ENCODE measurements at regions not wholly inside any gene's neighbourhood (a gene's known extent, or its start where the extent isn't known, plus 50 kb on each side); places are given as distances from the start of the nearest gene placed in this dataset.
"Not testable (repeated sequence)": the region's sequence is repeated elsewhere in the genome, so short reads cannot be mapped to it uniquely, and the experiment has no call there.

GRCh38 chr6:140697585-140697984, 1323.1 kb upstream of the CITED2 start:
- no peak for DNase-seq

DNA sequence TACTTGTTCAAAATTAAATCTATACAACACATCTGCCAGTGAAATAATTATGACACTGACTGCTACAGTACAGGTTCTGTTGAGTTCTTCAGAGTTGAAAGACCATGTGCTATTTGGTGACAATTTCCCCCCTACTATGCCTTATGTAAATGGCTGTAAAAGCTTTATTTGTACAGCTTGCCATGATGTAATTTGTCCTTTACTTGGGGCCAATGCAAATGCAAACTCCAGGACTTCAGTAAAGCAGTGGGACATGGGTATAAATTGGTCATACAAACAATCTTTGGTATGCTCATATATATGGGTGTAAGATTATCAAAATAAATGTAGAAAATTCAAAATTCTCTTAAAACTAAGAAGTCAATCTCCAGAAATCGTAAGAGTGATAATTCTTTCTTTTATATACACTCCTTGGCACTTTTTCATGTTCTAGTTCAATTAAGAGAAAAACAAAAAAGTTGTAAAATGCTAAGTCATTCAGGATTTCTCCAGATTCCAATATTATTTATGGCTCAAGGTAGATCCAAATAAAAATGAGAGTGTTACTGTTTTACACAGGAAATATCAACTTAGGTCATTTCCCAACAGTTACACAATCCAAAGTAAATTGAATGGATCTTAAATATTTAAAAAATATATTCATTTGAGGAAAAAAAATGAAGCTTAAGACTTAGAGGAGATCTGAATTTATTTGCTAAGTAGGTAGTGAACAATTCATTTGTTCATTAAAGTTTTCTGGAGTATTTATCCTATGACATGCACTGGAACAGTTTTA, 1310.5 kb upstream of the CITED2 start:
- no peak for DNase-seq

DNA sequence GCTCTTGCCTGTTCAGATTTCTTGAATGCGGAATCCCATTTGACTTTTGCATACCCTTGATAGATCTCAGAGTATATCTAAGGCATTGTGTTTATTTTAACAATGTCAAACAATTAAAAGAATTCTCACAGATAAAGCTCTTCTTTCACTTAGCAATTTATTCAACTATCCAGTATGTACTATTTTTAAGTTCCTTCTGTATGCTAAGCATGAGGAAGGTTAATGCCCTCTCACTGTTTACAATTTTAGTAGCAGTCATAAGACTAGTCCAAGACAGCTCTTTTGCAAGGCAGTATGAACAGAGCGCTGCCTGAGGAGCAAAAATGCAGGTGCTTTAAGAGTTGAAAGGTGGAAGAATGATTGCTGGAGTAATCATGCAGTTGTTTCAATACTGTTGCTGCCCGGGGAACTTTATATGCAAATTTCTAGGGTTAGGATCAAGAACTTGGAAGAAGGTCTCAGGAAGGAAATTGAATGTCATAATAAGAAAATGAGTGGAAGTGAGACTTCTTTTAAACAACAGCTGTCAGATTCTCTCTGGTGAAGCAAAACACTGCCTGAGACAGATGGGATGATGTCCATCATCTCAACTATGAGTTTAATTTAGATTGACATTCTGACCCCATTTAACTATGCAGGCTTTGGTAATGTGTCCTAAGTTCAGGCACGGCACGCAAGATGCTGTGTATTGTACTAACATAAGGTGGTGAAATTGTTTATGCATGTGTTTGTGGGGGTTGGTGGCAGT, 1303.5 kb upstream of the CITED2 start:
- no peak for DNase-seq

DNA sequence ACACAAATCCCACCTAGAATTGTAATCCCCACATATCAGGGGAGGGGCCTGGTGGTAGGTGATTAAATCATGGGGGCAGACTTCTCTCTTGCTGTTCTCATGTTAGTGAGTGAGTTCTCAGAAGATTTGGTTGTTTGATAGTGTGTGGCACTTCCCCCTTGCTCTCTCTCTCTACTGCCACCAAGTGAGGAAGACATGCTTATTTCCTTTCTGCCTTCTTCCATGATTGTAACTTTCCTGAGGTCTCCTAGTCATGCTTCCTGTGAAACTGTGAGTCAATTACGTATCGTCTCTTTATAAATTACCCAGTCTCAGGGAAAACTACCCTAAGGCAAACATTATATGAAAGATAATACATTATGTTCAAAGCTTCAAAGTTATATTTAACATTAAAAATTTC, 1297.5 kb upstream of the CITED2 start:
- DNase-seq, result no peak

DNA sequence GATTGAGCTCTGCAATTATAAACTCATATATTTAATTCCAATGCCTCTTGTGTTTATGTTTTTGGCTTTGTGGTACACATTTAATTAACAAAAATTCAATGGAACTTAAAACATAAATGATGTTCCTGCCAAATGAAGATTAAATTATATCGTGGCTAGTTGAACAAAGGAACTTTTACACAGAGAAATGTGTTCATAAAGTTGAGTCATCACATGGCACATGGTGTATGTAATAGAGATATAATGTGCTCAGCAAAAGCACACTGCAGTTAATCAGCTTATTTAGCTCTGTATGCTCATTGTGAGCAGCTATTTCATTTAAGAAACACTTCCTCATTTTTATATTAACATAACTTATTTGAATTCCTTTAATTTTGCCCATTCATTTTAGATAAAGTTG, 1295.6 kb upstream of the CITED2 start:
- DNase-seq, result no peak

DNA sequence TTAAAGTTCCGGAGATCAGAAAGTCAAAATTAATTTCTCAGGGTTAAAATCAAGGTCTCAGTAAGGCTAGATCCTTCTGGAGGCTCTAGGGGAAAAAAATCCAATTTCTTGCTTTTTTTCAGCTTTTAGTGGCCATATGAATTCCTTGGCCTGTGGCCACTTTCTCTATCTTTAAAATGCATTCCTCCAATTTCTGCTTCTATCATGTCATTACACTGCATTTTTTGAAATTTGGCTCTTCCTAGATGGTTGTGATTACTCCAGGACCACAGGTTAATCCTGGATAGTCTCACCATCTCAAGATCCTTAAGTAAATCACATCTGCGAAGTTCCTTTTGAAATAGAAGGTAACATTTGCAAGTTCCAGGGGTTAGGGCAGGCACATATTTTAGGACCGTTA, 1294.9 kb upstream of the CITED2 start:
- DNase-seq, result no peak

GRCh38 chr6:140663772-140664171, 1289.3 kb upstream of the CITED2 start:
- DNase-seq, result no peak

- DNase-seq, result no peak
Observed at GRCh38 chr6:140663094-140663493, 1288.6 kb upstream of the CITED2 start.

- no peak for DNase-seq
Observed at GRCh38 chr6:140661691-140662090, 1287.2 kb upstream of the CITED2 start.

DNA sequence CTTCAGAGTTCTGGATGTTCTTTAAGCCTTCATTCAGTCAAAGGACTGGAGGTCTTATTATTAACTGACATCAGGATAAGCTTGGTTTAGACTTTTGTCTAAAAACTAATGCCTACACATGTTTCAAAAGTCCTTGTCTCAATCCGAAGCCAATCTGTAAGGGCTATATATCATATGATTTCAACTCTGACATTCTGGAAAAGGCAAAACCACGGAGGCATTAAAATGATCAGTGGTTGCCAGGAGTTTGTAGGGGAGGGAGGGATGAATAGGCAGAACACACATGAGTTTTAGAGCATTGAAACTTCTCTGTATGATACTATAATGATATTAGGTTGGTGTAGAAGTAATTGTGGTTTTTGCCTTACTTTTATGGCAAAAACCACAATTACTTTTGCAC, 1285.8 kb upstream of the CITED2 start:
- DNase-seq, result no peak

DNA sequence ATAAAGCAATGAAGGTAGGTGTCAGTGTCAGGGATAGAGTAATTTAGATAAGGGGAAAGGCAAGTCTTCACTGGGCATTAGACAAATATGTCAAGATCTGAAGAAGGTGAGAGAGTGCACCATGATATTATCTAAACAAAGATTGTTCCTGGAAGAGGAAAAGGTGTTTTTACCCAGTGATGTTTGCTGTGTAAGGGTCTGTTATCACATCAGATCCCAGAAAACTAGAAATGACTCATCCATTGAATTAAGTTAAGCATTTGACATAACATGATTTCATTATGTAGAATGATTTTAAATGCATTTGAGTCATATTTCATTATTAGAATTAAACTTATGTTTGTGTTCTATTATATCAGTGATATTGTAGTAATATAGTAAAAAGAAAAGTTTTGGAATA, 1279.5 kb upstream of the CITED2 start:
- DNase-seq, result no peak

GRCh38 chr6:140653506-140653905, 1279.1 kb upstream of the CITED2 start:
- no peak for DNase-seq

- DNase-seq, result not testable (repeated sequence)
Observed at GRCh38 chr6:140649502-140649901, 1275.1 kb upstream of the CITED2 start.

DNA sequence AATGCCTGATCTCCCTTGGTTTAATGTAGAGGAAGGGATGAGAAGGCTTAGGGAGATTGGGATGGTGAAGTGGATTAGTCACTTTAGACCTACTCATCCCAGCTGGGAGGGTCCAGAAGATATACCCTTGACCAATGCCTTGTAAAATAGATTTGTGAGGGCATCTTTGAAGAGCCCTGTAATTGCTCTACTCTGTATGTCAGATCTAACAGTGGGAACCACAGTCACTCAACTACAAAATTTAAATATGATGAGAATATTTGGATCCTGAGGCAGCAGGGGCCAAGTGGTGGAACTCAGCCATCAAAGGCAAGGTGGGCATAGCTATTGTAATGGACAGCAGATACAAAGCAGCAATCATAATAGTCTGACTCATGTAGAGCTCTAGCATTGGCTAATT, 1272.9 kb upstream of the CITED2 start:
- DNase-seq, result not testable (repeated sequence)

GRCh38 chr6:140644017-140644416, 1269.6 kb upstream of the CITED2 start:
- no peak for DNase-seq

DNA sequence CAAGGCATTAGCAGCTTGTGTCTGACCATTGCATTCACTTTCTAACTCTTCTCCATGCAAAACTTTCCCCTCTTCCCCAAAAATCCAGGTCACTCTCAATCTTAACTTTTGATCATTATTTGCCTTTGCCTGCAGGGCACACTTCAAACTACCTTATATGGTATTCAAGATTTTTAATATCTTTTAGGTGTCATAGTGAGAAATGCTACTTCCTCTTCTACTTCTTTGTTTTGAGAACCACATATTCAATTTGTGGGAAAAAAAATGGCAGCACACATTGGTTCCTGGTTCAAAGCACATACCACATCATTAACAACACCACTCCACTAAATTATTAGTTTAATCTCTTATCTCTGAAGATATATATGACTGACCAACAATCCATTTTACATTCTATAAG, 1267.0 kb upstream of the CITED2 start:
- no peak for DNase-seq

DNA sequence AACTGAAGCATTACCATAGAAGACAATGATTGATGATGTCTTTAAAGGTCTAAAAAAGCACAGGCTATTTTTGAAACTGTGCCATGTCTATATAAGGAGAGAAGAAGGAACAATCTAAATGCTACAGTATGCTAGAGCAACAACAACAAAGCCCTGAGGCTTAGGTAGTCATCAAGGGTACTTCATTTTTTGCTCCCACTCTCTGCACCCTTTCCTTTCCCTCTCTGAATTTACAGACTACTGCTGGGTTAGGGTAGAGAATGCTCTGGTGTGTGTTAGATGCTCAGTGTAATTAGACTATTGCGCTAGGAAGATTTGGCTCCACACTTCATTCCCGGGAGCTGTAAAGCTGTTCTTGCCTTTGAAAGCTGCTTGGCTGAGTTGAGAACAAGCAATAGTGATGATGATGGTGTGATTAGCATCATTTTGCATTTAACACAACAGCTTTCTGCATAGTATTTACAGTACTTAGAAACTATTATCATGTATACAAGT, 1262.5 kb upstream of the CITED2 start:
- DNase-seq, result no peak

GRCh38 chr6:140636271-140636907, 1261.9 kb upstream of the CITED2 start:
- DNase-seq, result no peak

DNA sequence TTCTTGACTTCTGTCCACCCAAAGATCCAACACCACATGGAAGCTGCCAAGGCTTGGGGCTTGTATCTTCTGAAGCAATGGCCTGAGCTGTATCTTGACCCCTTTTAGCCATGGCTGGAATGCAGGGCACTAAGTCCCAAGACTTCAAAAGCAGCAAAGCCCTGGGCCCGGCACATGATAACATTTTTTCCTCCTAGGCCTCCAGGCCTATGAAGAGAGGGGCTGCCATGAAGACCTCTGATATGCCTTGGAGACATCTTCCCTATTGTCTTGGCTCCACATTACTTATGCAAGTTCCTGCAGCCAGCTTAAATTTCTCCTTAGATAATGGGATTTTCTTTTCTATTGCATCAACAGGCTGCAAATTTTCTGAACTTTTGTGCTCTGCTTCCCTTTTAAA, 1252.6 kb upstream of the CITED2 start:
- DNase-seq, result no peak

- no peak for DNase-seq
Observed at GRCh38 chr6:140623498-140623897, 1249.0 kb upstream of the CITED2 start.

- DNase-seq, result no peak
Observed at GRCh38 chr6:140620496-140620895, 1246.0 kb upstream of the CITED2 start.

DNA sequence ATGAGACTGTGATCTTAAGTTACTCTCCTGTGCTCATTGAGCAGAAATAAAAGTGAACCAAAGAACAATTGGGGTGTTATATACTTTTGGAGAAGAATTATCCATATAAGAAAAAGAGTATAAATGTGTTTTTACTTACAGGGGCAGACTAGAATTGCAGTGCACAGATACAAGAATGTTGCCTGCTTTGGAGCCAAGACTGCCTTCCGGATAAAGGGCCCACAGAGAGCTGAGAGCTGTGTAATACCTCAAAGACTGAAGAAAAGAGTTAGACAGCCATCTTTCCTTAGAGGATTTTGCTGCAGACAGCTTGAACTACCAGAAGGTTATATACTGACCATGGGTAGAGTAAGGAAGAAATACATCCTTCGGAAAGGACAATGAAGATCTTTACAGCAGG, 1235.5 kb upstream of the CITED2 start:
- DNase-seq, result no peak

DNA sequence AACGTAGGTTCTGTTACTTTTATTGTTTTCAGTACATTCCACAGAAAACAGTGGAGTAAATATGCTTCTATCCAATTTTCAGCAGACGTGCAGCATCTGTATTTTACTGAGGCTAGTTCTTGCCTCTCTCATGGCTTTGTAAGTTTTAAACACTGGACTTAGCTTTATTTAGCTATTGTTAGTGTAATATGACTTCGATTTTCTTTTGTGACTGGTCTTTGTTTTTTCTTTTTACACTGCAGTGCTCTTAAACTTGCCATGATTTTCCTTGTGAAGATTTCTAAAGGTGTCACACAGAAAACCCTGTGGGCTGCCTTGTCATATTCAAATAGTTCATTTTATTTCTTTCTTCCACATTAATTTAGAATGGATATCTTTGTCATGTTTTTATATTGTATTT, 1234.9 kb upstream of the CITED2 start:
- no peak for DNase-seq

DNA sequence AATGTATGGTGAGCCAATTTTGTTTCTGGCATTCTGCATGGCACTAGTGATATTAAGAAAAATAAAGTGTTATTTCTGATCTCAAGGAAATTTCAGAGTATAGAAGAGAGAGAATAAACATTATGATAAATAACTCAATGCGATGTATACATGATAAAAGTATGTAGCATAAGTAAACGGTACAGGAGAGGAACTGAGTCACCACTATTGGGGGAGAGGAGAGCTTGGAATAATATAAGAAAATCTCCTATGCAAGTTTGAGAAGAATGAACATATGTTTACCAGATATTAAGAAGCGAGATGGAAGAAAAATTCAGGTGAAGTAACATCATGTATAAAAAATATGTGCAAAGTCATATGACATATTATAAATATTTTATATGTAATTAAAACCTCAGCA, 1230.3 kb upstream of the CITED2 start:
- DNase-seq, result no peak
